HG03442 (cell line): ENCODE measurements at regions not wholly inside any gene's neighbourhood (a gene's known extent, or its start where the extent isn't known, plus 50 kb on each side); places are given as distances from the start of the nearest gene placed in this dataset.
"Not testable (repeated sequence)": the region's sequence is repeated elsewhere in the genome, so short reads cannot be mapped to it uniquely, and the experiment has no call there.

ENCODE experiments used
- ATAC-seq: cut with Tn5 transposase; IDR thresholded peaks from one replicate; pipeline ENCODE4 v1.9.1; 2021; ENCODE audit warnings: mild to moderate bottlenecking, moderate library complexity; ENCODE audit not compliant: unreplicated experiment

DNA sequence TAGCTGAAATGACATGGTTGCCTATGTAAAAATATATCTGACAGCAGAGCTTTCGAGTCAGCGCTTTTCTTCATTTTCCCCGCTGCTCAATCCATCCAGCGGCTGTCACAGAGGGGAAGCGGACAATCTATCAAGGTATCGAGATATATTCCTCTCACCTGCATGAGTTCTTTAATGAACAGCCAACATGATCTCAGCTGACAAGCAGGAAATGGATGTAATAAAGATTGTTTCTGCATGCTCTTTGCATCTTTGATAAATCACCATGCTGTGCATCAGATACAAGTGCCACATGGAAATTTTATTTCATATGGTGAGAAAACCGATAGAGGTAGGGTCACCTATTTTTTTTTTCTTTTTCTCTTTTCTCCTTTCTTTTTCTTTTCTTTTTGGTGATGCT, 602.3 kb upstream of the MMS22L start:
- no peak for ATAC-seq

GRCh38 chr6:97885828-97886227, 602.8 kb upstream of the MMS22L start:
- ATAC-seq, result no peak

GRCh38 chr6:97901531-97901930, 618.5 kb upstream of the MMS22L start:
- no peak for ATAC-seq

DNA sequence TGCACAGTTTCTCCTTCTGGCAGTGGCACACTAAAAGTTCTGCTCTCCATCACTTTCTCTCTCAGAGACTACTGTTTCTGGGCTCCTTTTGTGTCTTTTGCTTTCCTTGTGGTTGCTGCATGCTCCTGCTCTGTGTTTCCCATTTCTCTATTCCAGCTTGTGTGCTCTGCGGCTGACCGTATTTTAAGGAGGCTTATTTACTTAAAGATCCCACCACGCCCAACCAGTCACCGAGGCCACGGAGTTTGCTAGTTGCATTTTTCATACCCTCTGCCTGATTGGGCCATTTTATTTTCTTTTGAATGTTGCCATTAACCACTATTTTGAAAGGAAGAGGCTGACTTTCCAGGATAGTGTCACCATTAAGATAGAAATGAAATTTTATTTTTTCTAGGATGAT, 626.4 kb upstream of the MMS22L start:
- no peak for ATAC-seq

GRCh38 chr6:97913721-97914120, 630.7 kb upstream of the MMS22L start:
- ATAC-seq, result no peak

GRCh38 chr6:97914912-97915311, 631.9 kb upstream of the MMS22L start:
- no peak for ATAC-seq

DNA sequence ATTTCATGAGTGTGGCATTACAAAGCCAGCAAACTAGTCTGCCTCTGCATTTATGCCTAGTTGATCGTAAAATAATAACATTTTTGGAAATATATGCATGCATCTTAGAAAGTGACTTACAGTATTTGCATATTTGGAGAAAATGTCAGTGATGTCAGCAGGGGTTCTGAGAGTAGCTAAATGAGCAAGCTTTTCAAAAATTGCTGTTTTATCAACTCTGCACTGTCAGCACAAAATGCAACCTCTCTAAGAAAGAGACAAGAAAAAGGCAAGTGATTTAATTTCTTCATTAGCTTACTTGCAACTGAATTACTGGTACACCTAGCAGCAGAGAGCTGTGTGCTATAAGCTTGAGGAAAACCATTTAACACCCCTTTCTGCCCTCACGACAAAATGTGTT, 632.5 kb upstream of the MMS22L start:
- no peak for ATAC-seq

- no peak for ATAC-seq
These were observed 634.4 kb upstream of the MMS22L start for GRCh38 chr6:97917369-97917768.

DNA sequence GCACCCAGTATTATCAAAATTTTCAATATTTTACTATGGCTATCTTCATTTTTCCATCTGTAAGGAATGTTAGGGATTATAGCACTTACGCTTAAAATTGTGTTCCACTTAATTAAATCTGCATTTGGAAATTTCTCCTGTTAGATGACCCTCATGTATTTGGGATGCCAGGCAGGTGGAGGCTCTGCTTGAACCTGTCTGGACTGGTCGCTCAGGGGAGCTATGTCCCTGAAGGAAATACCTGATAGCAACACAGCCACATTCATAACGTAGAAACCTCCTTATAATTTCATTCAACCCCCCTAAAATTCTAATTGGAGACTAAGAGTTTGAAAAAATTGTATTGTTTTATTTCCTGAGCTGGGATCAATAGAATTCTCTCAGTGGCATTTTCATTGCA, 636.0 kb upstream of the MMS22L start:
- no peak for ATAC-seq

GRCh38 chr6:97919631-97920030, 636.6 kb upstream of the MMS22L start:
- ATAC-seq, result no peak

- no peak for ATAC-seq
These were observed 640.2 kb upstream of the MMS22L start for GRCh38 chr6:97923249-97923648.

DNA sequence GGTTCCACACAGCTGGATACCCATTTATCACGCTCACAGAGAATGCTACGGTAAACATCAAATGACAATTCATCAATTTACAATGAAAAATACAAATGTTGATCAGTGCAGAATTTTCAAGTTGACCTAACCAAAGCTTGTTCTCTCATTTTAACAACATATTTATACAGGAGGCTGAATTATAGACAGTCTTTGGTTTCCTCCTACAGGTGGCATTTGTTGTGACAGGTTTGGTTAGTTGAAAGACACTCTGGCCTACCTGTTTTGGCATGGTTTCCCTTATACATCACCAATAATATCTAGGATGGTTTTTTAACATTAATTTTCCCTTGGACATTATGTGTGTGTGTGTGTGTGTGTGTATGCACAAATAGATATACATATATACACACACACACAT, 642.5 kb upstream of the MMS22L start:
- no peak for ATAC-seq

DNA sequence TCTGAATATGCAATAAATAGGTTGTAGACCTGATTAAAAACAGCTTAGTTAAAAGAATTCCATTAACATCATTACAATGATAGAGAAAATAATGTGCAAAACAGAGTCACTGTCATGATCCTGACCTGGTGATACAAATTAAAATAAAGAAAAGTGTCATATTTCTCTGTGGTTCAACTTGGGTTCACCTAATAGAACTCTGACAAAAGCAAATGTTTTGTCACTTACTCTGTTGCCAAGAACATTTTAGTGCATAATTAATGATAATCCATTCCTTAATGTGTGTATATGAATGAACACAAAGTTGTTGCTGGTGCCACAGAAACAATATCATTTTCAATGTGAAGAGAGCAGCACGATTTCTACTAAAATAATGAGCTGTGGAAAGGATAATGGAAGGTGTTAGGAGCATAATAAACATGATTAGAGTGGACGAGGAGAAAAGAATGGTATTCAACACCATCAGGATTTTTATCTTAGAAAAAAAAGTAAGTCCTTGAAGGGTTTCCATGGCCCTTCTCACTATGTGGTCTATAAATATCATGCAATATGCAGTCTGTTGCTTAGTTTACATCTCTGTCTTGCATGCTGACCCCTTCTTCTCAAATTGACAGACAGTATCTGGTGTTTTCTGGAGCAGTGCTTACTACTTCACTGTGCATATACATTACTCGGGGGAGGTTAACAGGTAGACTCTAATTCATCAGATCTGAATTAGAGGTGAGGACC, 656.6 kb upstream of the MMS22L start:
- ATAC-seq, result no peak

- ATAC-seq, result no peak
These were observed 664.8 kb upstream of the MMS22L start for GRCh38 chr6:97947841-97948240.

DNA sequence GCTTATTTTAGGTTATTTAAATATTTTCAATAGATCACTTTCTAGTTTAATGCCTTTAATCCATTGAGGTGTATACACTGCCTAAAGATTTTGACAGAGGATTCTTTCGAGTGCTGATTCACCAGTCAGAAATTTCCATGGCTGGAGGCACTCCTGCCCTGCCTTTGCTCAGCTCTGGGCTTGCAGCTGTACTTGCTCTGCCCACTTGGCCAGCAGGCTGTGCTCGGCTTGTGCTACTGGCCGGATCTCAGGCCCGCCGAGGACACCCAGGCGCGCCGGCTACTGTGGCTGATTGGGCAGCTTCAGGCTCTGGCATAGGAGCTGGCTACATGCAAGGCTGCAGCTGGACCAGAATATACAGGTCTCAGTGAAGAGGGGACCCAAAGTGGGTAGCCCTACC, 675.1 kb upstream of the MMS22L start:
- ATAC-seq, result no peak

- ATAC-seq, result no peak
These were observed 680.2 kb upstream of the MMS22L start for GRCh38 chr6:97963193-97963592.

- no peak for ATAC-seq
These were observed 686.0 kb upstream of the MMS22L start for GRCh38 chr6:97969065-97969464.

DNA sequence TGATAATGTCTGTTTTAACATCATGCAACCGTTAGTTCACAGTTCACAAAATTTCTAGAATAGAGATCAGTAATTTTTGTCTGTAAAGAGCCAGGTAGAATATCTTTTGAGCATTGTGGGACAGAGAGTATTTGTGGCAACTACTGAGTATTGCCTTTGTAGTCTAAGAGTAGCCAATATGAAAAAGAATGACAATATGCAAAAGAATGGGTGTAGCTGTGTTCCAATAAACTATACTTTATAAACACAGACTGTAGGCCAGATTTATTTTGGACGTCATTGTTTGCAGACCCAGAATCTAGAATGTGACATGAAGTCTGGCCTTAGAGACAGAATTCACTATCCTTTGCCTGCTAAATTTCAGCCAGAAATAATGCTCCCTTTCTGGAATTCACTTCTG, 694.1 kb upstream of the MMS22L start:
- ATAC-seq, result no peak

DNA sequence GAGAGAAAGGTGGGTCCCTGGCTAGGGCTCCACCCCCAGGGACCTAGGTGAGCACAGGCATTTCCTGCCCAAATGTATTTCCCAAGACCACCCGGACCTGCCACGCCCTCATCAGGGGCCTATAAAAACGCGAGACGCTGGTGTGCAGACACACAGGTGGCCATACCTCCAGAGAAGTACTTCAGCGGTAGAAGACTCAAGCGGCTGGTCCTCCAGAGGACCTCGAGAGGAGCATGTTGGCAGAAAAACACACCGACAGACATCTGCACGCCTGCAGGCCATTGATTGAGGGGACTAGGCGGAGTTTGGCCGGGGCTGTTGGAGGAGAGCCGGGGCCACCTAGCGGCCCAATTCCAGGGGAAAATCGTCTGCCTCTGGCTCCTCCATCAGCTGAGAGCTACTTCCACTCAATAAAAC, 695.8 kb upstream of the MMS22L start:
- no peak for ATAC-seq

DNA sequence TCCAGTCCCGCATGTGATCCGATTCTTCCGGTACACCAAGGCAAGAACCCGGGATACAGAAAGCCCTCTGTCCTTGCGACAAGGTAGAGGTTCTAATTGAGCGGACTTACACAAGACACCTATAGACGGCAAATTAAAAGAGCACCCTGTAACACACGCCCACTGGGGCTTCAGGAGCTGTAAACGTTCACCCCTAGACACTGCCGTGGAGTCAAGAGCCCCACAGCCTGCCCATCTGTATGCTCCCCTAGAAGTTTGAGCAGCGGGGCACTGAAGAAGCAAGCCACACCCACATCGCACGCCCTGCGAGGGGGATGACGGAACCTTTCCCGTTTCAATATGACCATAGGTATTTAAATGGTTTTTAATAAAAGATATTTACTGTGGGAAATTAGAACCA, 696.3 kb upstream of the MMS22L start:
- ATAC-seq, result not testable (repeated sequence)

GRCh38 chr6:97989451-97989850, 706.4 kb upstream of the MMS22L start:
- no peak for ATAC-seq

- ATAC-seq, result no peak
These were observed 712.1 kb upstream of the MMS22L start for GRCh38 chr6:97995158-97995557.

DNA sequence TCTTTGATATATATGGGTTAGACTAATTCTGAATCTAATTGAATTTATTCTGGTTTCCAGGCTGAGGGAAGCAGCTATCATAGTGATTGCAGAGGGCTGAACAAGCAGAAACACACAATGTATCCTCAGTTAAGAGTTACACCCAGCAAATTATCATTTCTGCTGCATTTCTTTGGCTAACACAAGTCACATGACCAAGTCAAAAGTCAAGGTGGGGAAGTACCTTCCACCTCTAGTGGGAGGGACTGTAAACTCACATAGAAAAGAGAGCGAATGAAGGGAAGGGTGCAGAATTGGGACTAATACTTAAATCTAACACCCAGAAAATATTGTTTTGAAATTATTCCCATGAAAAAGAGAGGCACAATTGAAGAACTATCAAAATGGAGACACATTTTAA, 719.7 kb upstream of the MMS22L start:
- no peak for ATAC-seq
